Testis (tissue), 2 donors: ENCODE measurements at regions not wholly inside any gene's neighbourhood (a gene's known extent, or its start where the extent isn't known, plus 50 kb on each side); places are given as distances from the start of the nearest gene placed in this dataset.

Experiments used
- POLR2A ChIP-seq: fragments of 450-650 bp; IDR thresholded peaks from one replicate; pipeline ENCODE4 v1.6.1; 2017; ENCODE audit warnings: antibody characterized with exemption, mild to moderate bottlenecking, moderate library complexity
- TF ChIP-seq, protein P1 (sequence below), 3 experiments: fragments of 450-650 bp in 2 of 3; fragments of 200-600 bp in 1 of 3; sonication (generic) in 1 of 3; IDR thresholded peaks; one replicate each; pipeline ENCODE4 v1.5.1; 2016 to 2019; ENCODE audit warnings: antibody characterized with exemption in 3 of 3, mild to moderate bottlenecking in 2 of 3, moderate library complexity in 1 of 3

DNA sequence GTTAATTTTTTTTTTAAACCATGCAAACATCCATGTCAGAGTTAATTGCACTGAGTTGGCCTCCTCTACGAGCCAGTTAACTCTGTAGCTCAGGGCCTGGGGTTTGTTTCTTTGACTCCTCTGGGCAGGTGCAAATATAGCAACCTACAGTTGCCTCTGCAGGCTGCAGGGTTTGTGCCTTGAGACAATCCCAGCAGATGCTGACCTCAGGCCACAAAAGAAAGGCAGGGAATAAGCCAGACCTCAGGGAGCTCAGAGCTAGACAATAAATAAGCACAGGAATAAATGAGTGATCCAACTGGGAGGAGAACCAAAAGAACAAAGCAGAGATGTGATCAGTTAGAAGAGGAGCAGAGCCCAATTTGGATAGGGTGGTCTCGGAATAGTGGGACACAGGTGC is 390.8 kb downstream of the SHANK2 start:
- no peak for TF ChIP-seq POLR2A
- TF ChIP-seq, protein P1, sequence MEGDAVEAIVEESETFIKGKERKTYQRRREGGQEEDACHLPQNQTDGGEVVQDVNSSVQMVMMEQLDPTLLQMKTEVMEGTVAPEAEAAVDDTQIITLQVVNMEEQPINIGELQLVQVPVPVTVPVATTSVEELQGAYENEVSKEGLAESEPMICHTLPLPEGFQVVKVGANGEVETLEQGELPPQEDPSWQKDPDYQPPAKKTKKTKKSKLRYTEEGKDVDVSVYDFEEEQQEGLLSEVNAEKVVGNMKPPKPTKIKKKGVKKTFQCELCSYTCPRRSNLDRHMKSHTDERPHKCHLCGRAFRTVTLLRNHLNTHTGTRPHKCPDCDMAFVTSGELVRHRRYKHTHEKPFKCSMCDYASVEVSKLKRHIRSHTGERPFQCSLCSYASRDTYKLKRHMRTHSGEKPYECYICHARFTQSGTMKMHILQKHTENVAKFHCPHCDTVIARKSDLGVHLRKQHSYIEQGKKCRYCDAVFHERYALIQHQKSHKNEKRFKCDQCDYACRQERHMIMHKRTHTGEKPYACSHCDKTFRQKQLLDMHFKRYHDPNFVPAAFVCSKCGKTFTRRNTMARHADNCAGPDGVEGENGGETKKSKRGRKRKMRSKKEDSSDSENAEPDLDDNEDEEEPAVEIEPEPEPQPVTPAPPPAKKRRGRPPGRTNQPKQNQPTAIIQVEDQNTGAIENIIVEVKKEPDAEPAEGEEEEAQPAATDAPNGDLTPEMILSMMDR (IDR thresholded peaks at IDR 0.05) = no peak
